Left ventricle myocardium inferior (tissue), 1 donor: ENCODE measurements at regions not wholly inside any gene's neighbourhood (a gene's known extent, or its start where the extent isn't known, plus 50 kb on each side); places are given as distances from the start of the nearest gene placed in this dataset.

Experiments used
- DNase-seq: peaks from one replicate; pipeline ENCODE4 v3.0.0-alpha.2; 2020
- H3K27ac ChIP-seq: fragments of 200-600 bp; replicated peaks from 2 replicates; pipeline ENCODE4 v1.8.0; 2021
- H3K27me3 ChIP-seq: fragments of 200-600 bp; 2 replicates; pipeline ENCODE4 v1.8.0; 2021; ENCODE audit warnings: low read depth
- H3K36me3 ChIP-seq: fragments of 200-600 bp; 2 replicates; pipeline ENCODE4 v1.8.0; 2021
- H3K4me1 ChIP-seq: fragments of 200-600 bp; 2 replicates; pipeline ENCODE4 v1.8.0; 2021
- H3K4me3 ChIP-seq: fragments of 200-600 bp; 2 replicates; pipeline ENCODE4 v1.8.0; 2021; ENCODE audit warnings: mild to moderate bottlenecking, moderate library complexity
- H3K9me3 ChIP-seq: fragments of 200-600 bp; replicated peaks from 2 replicates; pipeline ENCODE4 v1.8.0; 2021
- CTCF ChIP-seq: fragments of 200-600 bp; IDR thresholded peaks from 2 replicates; pipeline ENCODE4 v1.8.0; 2021; ENCODE audit warnings: antibody characterized with exemption, mild to moderate bottlenecking, borderline replicate concordance
- intact Hi-C: fragments of 100-400 bp; cut with micrococcal nuclease; formaldehyde crosslinking; loops from one replicate; pipeline ENCODE4 v1.11.0; 2022
- donor health status: DM: no; HTN: yes; CAD: no; lungs with severe emphysema.

GRCh38 chr3:103437883-103438282 lies 1003.1 kb downstream of the ZPLD1 start:
- no peaks in the 10 kb centered on the region for H3K4me1 ChIP-seq
- H3K9me3 ChIP-seq = peaks cover 11% of the 10 kb centered on the region
- TF ChIP-seq CTCF = no peak
- no peak overlapping the region for H3K4me3 ChIP-seq
- no peak overlapping the region for H3K27ac ChIP-seq
- no peaks in the 10 kb centered on the region for H3K36me3 ChIP-seq
- no peak for DNase-seq
- intact Hi-C loops = no loop called here
- H3K27me3 ChIP-seq = no peaks in the 10 kb centered on the region

- Histone ChIP-seq H3K4me1 (no peaks in the 10 kb centered on the region), H3K36me3 (no peaks in the 10 kb centered on the region), H3K27ac (no peak overlapping the region), H3K4me3 (no peak overlapping the region), H3K9me3 (peaks cover 11% of the 10 kb centered on the region), H3K27me3 (no peaks in the 10 kb centered on the region)
- no peak for TF ChIP-seq CTCF
- intact Hi-C loops = no loop called here
- no peak for DNase-seq
Observed at GRCh38 chr3:103440539-103441203, 1005.9 kb downstream of the ZPLD1 start.

- H3K27ac ChIP-seq = no peak overlapping the region
- H3K9me3 ChIP-seq = peaks cover 32% of the 10 kb centered on the region
- intact Hi-C loops = no loop called here
- no peaks in the 10 kb centered on the region for H3K36me3 ChIP-seq
- DNase-seq = no peak
- no peak overlapping the region for H3K4me3 ChIP-seq
- H3K4me1 ChIP-seq = no peaks in the 10 kb centered on the region
- no peaks in the 10 kb centered on the region for H3K27me3 ChIP-seq
- no peak for TF ChIP-seq CTCF
Observed at GRCh38 chr3:103446953-103447629, 1012.3 kb downstream of the ZPLD1 start.

- Histone ChIP-seq H3K9me3 (peaks cover 16% of the 10 kb centered on the region), H3K36me3 (no peaks in the 10 kb centered on the region), H3K27me3 (no peaks in the 10 kb centered on the region), H3K27ac (no peak overlapping the region), H3K4me1 (no peaks in the 10 kb centered on the region), H3K4me3 (no peak overlapping the region)
- intact Hi-C loops = no loop called here
- TF ChIP-seq CTCF = no peak
- DNase-seq = no peak
Observed at GRCh38 chr3:103453152-103453551, 1018.3 kb downstream of the ZPLD1 start.

- Histone ChIP-seq H3K4me1 (no peaks in the 10 kb centered on the region), H3K4me3 (no peak overlapping the region), H3K9me3 (no peaks in the 10 kb centered on the region), H3K27ac (no peak overlapping the region), H3K36me3 (no peaks in the 10 kb centered on the region), H3K27me3 (no peaks in the 10 kb centered on the region)
- intact Hi-C loops = no loop called here
- no peak for TF ChIP-seq CTCF
- DNase-seq = no peak
Observed at GRCh38 chr3:103459815-103460214, 1025.0 kb downstream of the ZPLD1 start.
